H9 (cell line): ENCODE measurements at regions not wholly inside any gene's neighbourhood (a gene's known extent, or its start where the extent isn't known, plus 50 kb on each side); places are given as distances from the start of the nearest gene placed in this dataset.

ENCODE experiments used
- DNase-seq: peaks from one replicate; pipeline ENCODE4 v3.0.0-alpha.2; 2017
- H2AFZ ChIP-seq: one replicate; pipeline ENCODE4 v1.6.1; 2013; ENCODE audit warnings: mild to moderate bottlenecking, low read length, control low read depth, moderate library complexity
- H2AK5ac ChIP-seq: 2 replicates; pipeline ENCODE4 v1.6.1; 2013; ENCODE audit warnings: low read length, control low read depth, mixed read lengths; ENCODE audit not compliant: insufficient read length
- H2BK120ac ChIP-seq: one replicate; pipeline ENCODE4 v1.6.1; 2013; ENCODE audit warnings: low read depth, mild to moderate bottlenecking, low read length, control low read depth, inconsistent platforms; ENCODE audit not compliant: poor library complexity, severe bottlenecking
- H2BK12ac ChIP-seq: 2 replicates; pipeline ENCODE4 v1.6.1; 2013; ENCODE audit warnings: low read length, control low read depth, mixed read lengths, low read depth; ENCODE audit not compliant: insufficient read length
- H2BK15ac ChIP-seq: 2 replicates; pipeline ENCODE4 v1.6.1; 2013; ENCODE audit warnings: low read depth, low read length, control low read depth
- H2BK20ac ChIP-seq: one replicate; pipeline ENCODE4 v1.6.1; 2013; ENCODE audit warnings: low read depth, mild to moderate bottlenecking, low read length, control low read depth, inconsistent platforms; ENCODE audit not compliant: poor library complexity, severe bottlenecking
- H2BK5ac ChIP-seq: 2 replicates; pipeline ENCODE4 v1.6.1; 2013; ENCODE audit warnings: low read length, control low read depth, mixed read lengths; ENCODE audit not compliant: insufficient read length
- H3K14ac ChIP-seq: 2 replicates; pipeline ENCODE4 v1.6.1; 2013; ENCODE audit warnings: low read length, control low read depth; ENCODE audit not compliant: insufficient read depth
- H3K18ac ChIP-seq: 2 replicates; pipeline ENCODE4 v1.6.1; 2013; ENCODE audit warnings: low read depth, mild to moderate bottlenecking, mixed read lengths, low read length, control low read depth; ENCODE audit not compliant: insufficient read length
- H3K23ac ChIP-seq: 2 replicates; pipeline ENCODE4 v1.6.1; 2013; ENCODE audit warnings: low read length, control low read depth, mixed read lengths, low read depth; ENCODE audit not compliant: insufficient read length
- H3K23me2 ChIP-seq: 2 replicates; pipeline ENCODE4 v1.6.1; 2013; ENCODE audit warnings: low read depth, mild to moderate bottlenecking, mixed read lengths, low read length, control low read depth; ENCODE audit not compliant: insufficient read length, poor library complexity, severe bottlenecking
- H3K27ac ChIP-seq: 2 replicates; pipeline ENCODE4 v1.5.1; 2013; ENCODE audit warnings: low read length, control low read depth, mixed read lengths, low read depth; ENCODE audit not compliant: insufficient read length
- H3K27me3 ChIP-seq: 2 replicates; pipeline ENCODE4 v1.6.1; 2013; ENCODE audit warnings: low read length, control low read depth, inconsistent platforms; ENCODE audit not compliant: insufficient read depth
- H3K4ac ChIP-seq: 2 replicates; pipeline ENCODE4 v1.6.1; 2013; ENCODE audit warnings: low read depth, mild to moderate bottlenecking, control low read depth, inconsistent platforms, low read length, moderate library complexity
- H3K4me1 ChIP-seq: 2 replicates; pipeline ENCODE4 v1.6.1; 2013; ENCODE audit warnings: low read length, control low read depth, inconsistent platforms; ENCODE audit not compliant: insufficient read depth
- H3K4me2 ChIP-seq: 2 replicates; pipeline ENCODE4 v1.6.1; 2013; ENCODE audit warnings: low read length, control low read depth, mixed read lengths; ENCODE audit not compliant: insufficient read length, insufficient read depth
- H3K56ac ChIP-seq: 2 replicates; pipeline ENCODE4 v1.6.1; 2013; ENCODE audit warnings: low read depth, mild to moderate bottlenecking, mixed read lengths, low read length, control low read depth; ENCODE audit not compliant: insufficient read length
- H3K79me1 ChIP-seq: 2 replicates; pipeline ENCODE4 v1.6.1; 2013; ENCODE audit warnings: low read depth, mild to moderate bottlenecking, moderate library complexity, low read length, control low read depth, inconsistent platforms; ENCODE audit not compliant: insufficient read depth, poor library complexity, severe bottlenecking
- H3K79me2 ChIP-seq: 2 replicates; pipeline ENCODE4 v1.6.1; 2013; ENCODE audit warnings: low read length, control low read depth, inconsistent platforms; ENCODE audit not compliant: insufficient read depth
- H3K9ac ChIP-seq: 2 replicates; pipeline ENCODE4 v1.6.1; 2013; ENCODE audit warnings: low read length, control low read depth, mixed read lengths; ENCODE audit not compliant: insufficient read length; ENCODE audit errors: extremely low read depth
- H3K9me3 ChIP-seq: one replicate; pipeline ENCODE4 v1.6.1; 2013; ENCODE audit warnings: low read depth, low read length, inconsistent platforms; ENCODE audit not compliant: control insufficient read depth
- H3T11ph ChIP-seq: one replicate; pipeline ENCODE4 v1.6.1; 2013; ENCODE audit warnings: mild to moderate bottlenecking, low read length, control low read depth, inconsistent platforms
- H4K20me1 ChIP-seq: one replicate; pipeline ENCODE4 v1.6.1; 2013; ENCODE audit not compliant: control insufficient read depth, insufficient read length, insufficient read depth
- H4K5ac ChIP-seq: 2 replicates; pipeline ENCODE4 v1.6.1; 2013; ENCODE audit warnings: low read depth, mild to moderate bottlenecking, mixed read lengths, low read length, control low read depth; ENCODE audit not compliant: insufficient read length
- H4K8ac ChIP-seq: replicated peaks from 2 replicates; pipeline ENCODE4 v1.6.1; 2013; ENCODE audit warnings: low read length, control low read depth, mixed read lengths, low read depth; ENCODE audit not compliant: insufficient read length
- H4K91ac ChIP-seq: 2 replicates; pipeline ENCODE4 v1.6.1; 2013; ENCODE audit warnings: low read depth, mild to moderate bottlenecking, moderate library complexity, mixed read lengths, low read length, control low read depth; ENCODE audit not compliant: insufficient read length
- H3K27ac Mint-ChIP-seq, 3 experiments: 2 replicates in 2 of 3; 3 replicates in 1 of 3; pipeline ENCODE4 v1.8.0; 2020 to 2021; ENCODE audit warnings: mixed read lengths in 3 of 3, mild to moderate bottlenecking in 1 of 3, moderate library complexity in 1 of 3
- H3K27me3 Mint-ChIP-seq: 2 replicates; pipeline ENCODE4 v1.8.0; 2021; ENCODE audit warnings: low read depth, mild to moderate bottlenecking, moderate library complexity, mixed read lengths
- H3K36me3 Mint-ChIP-seq, 3 experiments: 2 replicates in 2 of 3; 3 replicates in 1 of 3; pipeline ENCODE4 v1.8.0; 2020 to 2021; ENCODE audit warnings: low read depth in 3 of 3, mixed read lengths in 3 of 3; ENCODE audit not compliant: insufficient read depth in 1 of 3
- H3K4me1 Mint-ChIP-seq, 2 experiments: 2 replicates each; pipeline ENCODE4 v1.8.0; 2020; ENCODE audit warnings: mixed read lengths in 2 of 2
- H3K4me3 Mint-ChIP-seq, 2 experiments: 2 replicates in 1 of 2; 3 replicates in 1 of 2; pipeline ENCODE4 v1.8.0; 2020 to 2021; ENCODE audit warnings: mild to moderate bottlenecking in 2 of 2, mixed read lengths in 2 of 2, moderate library complexity in 1 of 2
- H3K9me3 Mint-ChIP-seq, 2 experiments: 2 replicates in 1 of 2; 3 replicates in 1 of 2; pipeline ENCODE4 v1.8.0; 2020; ENCODE audit warnings: mild to moderate bottlenecking in 2 of 2, mixed read lengths in 2 of 2, moderate library complexity in 1 of 2
- CTCF ChIP-seq: fragments of 200-600 bp; sonication (generic); conservative IDR thresholded peaks from 3 replicates; pipeline ENCODE4 v1.8.0; 2021; ENCODE audit warnings: antibody characterized with exemption, mild to moderate bottlenecking
- WGBS: extraction: QIAGEN DNeasy Blood & Tissue Kit; methylation state at CpG from one replicate; pipeline ENCODE4 v1.1.7; 2013; ENCODE audit warnings: missing lambda C conversion rate, low lambda C conversion rate, mixed read lengths; ENCODE audit not compliant: insufficient read length; ENCODE audit errors: extremely low coverage; 5-methylcytosine and 5-hydroxymethylcytosine counted together

- H2BK120ac ChIP-seq = no peak overlapping the region
These were observed 215.0 kb upstream of the LRIG1 start for GRCh38 chr3:66715806-66716205.

More at GRCh38 chr3:66715806-66716205, 215.0 kb upstream of the LRIG1 start:
- Mint-ChIP-seq H3K4me3 (no peak overlapping the region), H3K36me3 (no peaks in the 10 kb centered on the region), H3K4me1 (peaks cover 17 to 21% of the 10 kb centered on the region in 2 experiments), H3K27me3 (no peaks in the 10 kb centered on the region; the same call in 1 of the 2 replicates), H3K27ac (no peak overlapping the region), H3K9me3 (no peaks in the 10 kb centered on the region)
- no peak overlapping the region for H3T11ph ChIP-seq
- no peak overlapping the region for H3K14ac ChIP-seq
- no peak overlapping the region for H3K4me2 ChIP-seq
- H3K79me1 ChIP-seq = no peaks in the 10 kb centered on the region
- no peak overlapping the region for H2BK20ac ChIP-seq
- no peak overlapping the region for H2BK15ac ChIP-seq
- H3K9ac ChIP-seq = no peak overlapping the region
- no peak overlapping the region for H4K5ac ChIP-seq
- H2BK12ac ChIP-seq = no peak overlapping the region
- H3K18ac ChIP-seq = no peak overlapping the region
- no peak overlapping the region for H3K4ac ChIP-seq
- no peaks in the 10 kb centered on the region for H3K27me3 ChIP-seq
- no peak overlapping the region for H2AFZ ChIP-seq
- TF ChIP-seq CTCF = no peak
- no peak overlapping the region for H2BK5ac ChIP-seq
- no peaks in the 10 kb centered on the region for H3K79me2 ChIP-seq
- H2AK5ac ChIP-seq = no peak overlapping the region
- H4K91ac ChIP-seq = no peak overlapping the region
- no peaks in the 10 kb centered on the region for H3K9me3 ChIP-seq
- no peak overlapping the region for H3K23ac ChIP-seq
- no peak overlapping the region for H3K27ac ChIP-seq
- no peak overlapping the region for H4K8ac ChIP-seq
- H3K23me2 ChIP-seq = no peaks in the 10 kb centered on the region
- H3K56ac ChIP-seq = no peak overlapping the region
- no CpG with 5 or more reads among the region's 2 CpGs for WGBS
- H4K20me1 ChIP-seq = no peaks in the 10 kb centered on the region
- DNase-seq = no peak
- peaks cover 6% of the 10 kb centered on the region for H3K4me1 ChIP-seq
